ENCODE measurements at regions not wholly inside any gene's neighbourhood (a gene's known extent, or its start where the extent isn't known, plus 50 kb on each side); places are given as distances from the start of the nearest gene placed in this dataset.
A peak's percentile ranks its signal among the peaks of the same experiment; 100 is the strongest.

GRCh38 chr6:145055567-145055966 lies 679.8 kb downstream of the EPM2A start (continued):
- TF ChIP-seq RXRA (IDR thresholded peaks at IDR 0.05), result peak; percentile 80 to 93
- no peak for TF ChIP-seq TAF1 (conservative IDR thresholded peaks at IDR 0.05)
- no peak for TF ChIP-seq NR2F2 (IDR thresholded peaks at IDR 0.05)

- Histone ChIP-seq H3K27me3 (ENCODE audit: control insufficient read depth in 4 of 4, insufficient read depth in 4 of 4, low read length in 3 of 4) (no peaks in the 10 kb centered on the region), H3K9ac (ENCODE audit: low read depth in 1 of 2, low read length in 2 of 2) (no peak overlapping the region), H3K4me3 (ENCODE audit: low read depth in 1 of 3, low read length in 3 of 3) (no peak overlapping the region), H3K9me3 (ENCODE audit: control insufficient read depth in 4 of 4, low read length in 3 of 4) (no peaks in the 10 kb centered on the region), H3K4me1 (ENCODE audit: control insufficient read depth in 4 of 4, insufficient read depth in 4 of 4, low read length in 3 of 4) (peaks cover 0 to 6% (median 3%) of the 10 kb centered on the region in 4 donors), H3K36me3 (ENCODE audit: control insufficient read depth in 4 of 4, insufficient read depth in 3 of 4, low read depth in 1 of 4, low read length in 3 of 4) (no peaks in the 10 kb centered on the region), H3K27ac (ENCODE audit: low read depth in 1 of 2, low read length in 2 of 2) (no peak overlapping the region)
- DNase-seq (ENCODE audit: low spot score), result no peak
- 65% methylated on average over 1 of the region's 1 CpG for WGBS
- TF ChIP-seq NR2F2 (IDR thresholded peaks at IDR 0.05) (no peak), ATF3 (IDR thresholded peaks at IDR 0.05) (no peak), SP1 (IDR thresholded peaks at IDR 0.05) (no peak), EGR1 (IDR thresholded peaks at IDR 0.05; ENCODE audit: low read depth in 2 of 2) (no peak), REST (IDR thresholded peaks at IDR 0.05) (no peak), TAF1 (conservative IDR thresholded peaks at IDR 0.05) (no peak), HNF4A (conservative IDR thresholded peaks at IDR 0.05) (no peak), CTCF (IDR thresholded peaks at IDR 0.05; ENCODE audit: low read depth, low read length, missing input control) (no peak), FOXA2 (IDR thresholded peaks at IDR 0.05) (no peak), GABPA (IDR thresholded peaks at IDR 0.05 in 1 of 2, conservative IDR thresholded peaks at IDR 0.05 in 1 of 2) (no peak), JUND (IDR thresholded peaks at IDR 0.05) (no peak), HNF4G (IDR thresholded peaks at IDR 0.05) (no peak), YY1 (IDR thresholded peaks at IDR 0.05) (no peak), RXRA (IDR thresholded peaks at IDR 0.05) (no peak), FOXA1 (IDR thresholded peaks at IDR 0.05) (no peak), RAD21 (IDR thresholded peaks at IDR 0.05) (no peak)
- TF ChIP-seq, protein P1, sequence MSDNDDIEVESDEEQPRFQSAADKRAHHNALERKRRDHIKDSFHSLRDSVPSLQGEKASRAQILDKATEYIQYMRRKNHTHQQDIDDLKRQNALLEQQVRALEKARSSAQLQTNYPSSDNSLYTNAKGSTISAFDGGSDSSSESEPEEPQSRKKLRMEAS (IDR thresholded peaks at IDR 0.05), result no peak
- TF ChIP-seq, protein P2, sequence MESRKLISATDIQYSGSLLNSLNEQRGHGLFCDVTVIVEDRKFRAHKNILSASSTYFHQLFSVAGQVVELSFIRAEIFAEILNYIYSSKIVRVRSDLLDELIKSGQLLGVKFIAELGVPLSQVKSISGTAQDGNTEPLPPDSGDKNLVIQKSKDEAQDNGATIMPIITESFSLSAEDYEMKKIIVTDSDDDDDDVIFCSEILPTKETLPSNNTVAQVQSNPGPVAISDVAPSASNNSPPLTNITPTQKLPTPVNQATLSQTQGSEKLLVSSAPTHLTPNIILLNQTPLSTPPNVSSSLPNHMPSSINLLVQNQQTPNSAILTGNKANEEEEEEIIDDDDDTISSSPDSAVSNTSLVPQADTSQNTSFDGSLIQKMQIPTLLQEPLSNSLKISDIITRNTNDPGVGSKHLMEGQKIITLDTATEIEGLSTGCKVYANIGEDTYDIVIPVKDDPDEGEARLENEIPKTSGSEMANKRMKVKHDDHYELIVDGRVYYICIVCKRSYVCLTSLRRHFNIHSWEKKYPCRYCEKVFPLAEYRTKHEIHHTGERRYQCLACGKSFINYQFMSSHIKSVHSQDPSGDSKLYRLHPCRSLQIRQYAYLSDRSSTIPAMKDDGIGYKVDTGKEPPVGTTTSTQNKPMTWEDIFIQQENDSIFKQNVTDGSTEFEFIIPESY (IDR thresholded peaks at IDR 0.05), result no peak
Measured at GRCh38 chr6:145060714-145061113, 674.6 kb downstream of the EPM2A start.

All from liver (tissue), 8 donors.